ACC112 (cell line): ENCODE measurements at regions not wholly inside any gene's neighbourhood (a gene's known extent, or its start where the extent isn't known, plus 50 kb on each side); places are given as distances from the start of the nearest gene placed in this dataset.

ENCODE experiments used
- H2AFZ ChIP-seq: fragments of 200-600 bp; sonication (generic); one replicate; pipeline ENCODE4 v1.6.0; 2017; ENCODE audit warnings: antibody characterized with exemption, low read length; ENCODE audit not compliant: unreplicated experiment
- H3K27ac ChIP-seq: fragments of 200-600 bp; sonication (generic); 2 replicates; pipeline ENCODE4 v1.5.1; 2014; ENCODE audit warnings: low read depth, mild to moderate bottlenecking, antibody characterized with exemption, low read length, moderate library complexity
- H3K27me3 ChIP-seq: fragments of 200-600 bp; sonication (generic); 2 replicates; pipeline ENCODE4 v1.6.1; 2014; ENCODE audit warnings: mild to moderate bottlenecking, antibody characterized with exemption, low read length, moderate library complexity, mixed read lengths; ENCODE audit not compliant: insufficient read depth
- H3K36me3 ChIP-seq: fragments of 200-600 bp; sonication (generic); 2 replicates; pipeline ENCODE4 v1.6.1; 2016; ENCODE audit warnings: mild to moderate bottlenecking, antibody characterized with exemption, low read length, moderate library complexity, mixed read lengths; ENCODE audit not compliant: insufficient read depth
- H3K4me1 ChIP-seq: fragments of 200-600 bp; sonication (generic); one replicate; pipeline ENCODE4 v1.6.1; 2016; ENCODE audit warnings: low read length, mixed read lengths; ENCODE audit not compliant: insufficient read depth, unreplicated experiment, control insufficient read depth
- H3K4me3 ChIP-seq: fragments of 200-600 bp; sonication (generic); 2 replicates; pipeline ENCODE4 v1.5.1; 2014; ENCODE audit warnings: mild to moderate bottlenecking, low read depth, low read length
- H3K79me2 ChIP-seq: fragments of 200-600 bp; sonication (generic); one replicate; pipeline ENCODE4 v1.6.0; 2016; ENCODE audit warnings: low read length; ENCODE audit not compliant: control insufficient read depth, unreplicated experiment, insufficient read depth

- H3K4me1 ChIP-seq, result no peaks in the 10 kb centered on the region
- no peak overlapping the region for H3K4me3 ChIP-seq
- H3K27ac ChIP-seq, result no peak overlapping the region
- no peaks in the 10 kb centered on the region for H3K79me2 ChIP-seq
- no peaks in the 10 kb centered on the region for H3K27me3 ChIP-seq
- no peaks in the 10 kb centered on the region for H3K36me3 ChIP-seq
- no peak overlapping the region for H2AFZ ChIP-seq
Observed at GRCh38 chr12:42854208-42854607, 264.7 kb upstream of the PRICKLE1 start.

DNA sequence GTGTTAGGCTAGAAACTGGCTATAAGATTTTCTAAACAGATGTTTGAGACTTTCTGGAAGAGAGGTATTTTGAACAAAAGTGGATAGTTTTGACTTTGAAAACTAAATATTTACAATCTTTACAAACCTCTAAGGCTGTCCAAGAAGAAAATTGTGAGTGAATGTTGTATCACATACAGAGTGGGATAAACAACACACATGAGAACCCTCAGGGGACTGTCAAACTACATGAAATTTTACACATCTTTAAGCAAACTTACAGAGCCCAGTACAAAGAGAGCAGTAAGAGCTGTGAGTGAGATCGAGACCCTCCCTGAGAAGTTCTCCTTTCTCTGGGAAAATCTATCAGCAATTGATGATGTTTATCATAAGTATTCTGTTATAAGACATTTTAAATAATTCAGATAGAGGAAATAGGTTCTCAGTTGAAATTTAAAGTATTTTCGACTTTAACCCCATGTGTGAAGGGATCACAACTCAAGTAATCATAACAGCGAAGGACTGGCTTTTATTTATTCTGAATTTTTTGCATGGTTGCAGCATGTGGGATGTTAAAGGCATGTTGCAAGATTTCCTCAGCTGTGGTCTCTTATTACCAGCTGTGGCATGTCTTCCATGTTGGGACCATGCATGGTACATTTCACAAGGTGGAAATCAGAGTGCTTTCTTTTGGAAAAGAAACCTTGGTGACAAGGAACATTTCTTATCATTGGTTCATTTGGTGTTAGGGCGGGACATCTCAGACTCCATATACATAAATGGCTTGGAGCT, 264.0 kb upstream of the PRICKLE1 start:
- H3K27me3 ChIP-seq, result no peaks in the 10 kb centered on the region
- no peak overlapping the region for H3K4me3 ChIP-seq
- H2AFZ ChIP-seq, result no peak overlapping the region
- no peaks in the 10 kb centered on the region for H3K36me3 ChIP-seq
- no peak overlapping the region for H3K27ac ChIP-seq
- H3K79me2 ChIP-seq, result no peaks in the 10 kb centered on the region
- no peaks in the 10 kb centered on the region for H3K4me1 ChIP-seq

DNA sequence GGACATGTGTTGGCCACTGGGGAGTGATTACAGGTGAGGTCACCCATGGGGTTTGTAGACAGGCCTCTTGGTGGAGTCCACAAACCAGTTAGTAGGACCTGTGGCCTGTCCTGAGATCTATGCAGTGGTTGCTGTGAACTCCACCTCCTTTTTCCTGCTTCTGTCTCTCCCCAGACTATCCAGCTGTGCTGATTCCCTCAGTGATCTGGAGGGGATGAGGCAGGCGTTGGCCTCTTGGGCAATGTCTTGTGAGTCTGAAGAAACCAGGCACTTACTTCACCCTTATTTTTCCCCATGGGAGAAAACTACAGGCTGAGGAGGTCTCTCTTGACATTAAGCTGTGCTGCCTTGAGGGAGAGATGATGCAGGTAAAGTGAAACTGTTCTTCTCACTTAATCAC, 257.2 kb upstream of the PRICKLE1 start:
- Histone ChIP-seq H3K79me2 (no peaks in the 10 kb centered on the region), H3K4me1 (no peaks in the 10 kb centered on the region), H3K27ac (no peak overlapping the region), H3K4me3 (no peak overlapping the region), H3K27me3 (no peaks in the 10 kb centered on the region), H2AFZ (no peak overlapping the region), H3K36me3 (no peaks in the 10 kb centered on the region)

DNA sequence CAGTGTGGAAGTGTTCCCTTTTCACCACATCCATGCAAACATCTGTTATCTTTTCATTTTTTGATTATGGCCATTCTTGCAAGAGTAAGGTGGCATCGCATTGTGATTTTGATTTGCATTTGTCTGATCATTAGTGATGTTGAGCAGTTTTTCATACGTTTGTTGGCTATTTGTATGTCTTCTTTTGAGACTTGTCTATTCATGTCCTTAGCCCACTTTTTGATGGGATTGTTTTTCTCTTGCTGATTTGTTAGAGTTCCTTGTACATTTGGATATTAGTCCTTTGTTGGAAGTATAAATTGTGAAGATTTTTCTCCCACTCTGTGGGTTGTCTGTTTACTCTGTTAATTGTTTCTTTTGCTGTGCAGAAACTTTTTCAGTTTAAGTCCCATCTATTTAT, 244.5 kb upstream of the PRICKLE1 start:
- no peak overlapping the region for H3K27ac ChIP-seq
- no peaks in the 10 kb centered on the region for H3K36me3 ChIP-seq
- H3K79me2 ChIP-seq, result no peaks in the 10 kb centered on the region
- H2AFZ ChIP-seq, result no peak overlapping the region
- no peak overlapping the region for H3K4me3 ChIP-seq
- H3K4me1 ChIP-seq, result no peaks in the 10 kb centered on the region
- no peaks in the 10 kb centered on the region for H3K27me3 ChIP-seq

GRCh38 chr12:42828836-42829235, 239.3 kb upstream of the PRICKLE1 start:
- Histone ChIP-seq H3K27ac (no peak overlapping the region), H3K79me2 (no peaks in the 10 kb centered on the region), H3K4me1 (no peaks in the 10 kb centered on the region), H3K27me3 (no peaks in the 10 kb centered on the region), H3K36me3 (no peaks in the 10 kb centered on the region), H3K4me3 (no peak overlapping the region), H2AFZ (no peak overlapping the region)

DNA sequence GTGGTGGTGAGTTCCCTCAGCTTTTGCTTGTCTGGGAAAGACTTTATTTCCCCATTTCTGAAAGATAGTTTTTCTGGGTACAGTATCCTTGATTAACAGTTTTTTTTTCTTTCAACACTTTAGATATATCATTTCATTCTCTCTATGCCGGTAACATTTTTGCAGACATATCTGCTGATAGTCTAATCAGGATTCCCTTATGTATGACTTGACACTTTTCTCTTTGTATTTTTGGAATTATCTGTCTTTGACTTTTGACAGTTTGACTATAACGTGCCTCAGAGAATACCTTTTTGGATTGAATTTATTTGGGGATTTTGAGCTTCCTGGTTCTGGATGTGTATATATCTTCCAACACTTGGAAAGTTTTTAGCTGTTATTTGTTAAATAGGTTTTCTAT, 234.8 kb upstream of the PRICKLE1 start:
- H3K4me3 ChIP-seq, result no peak overlapping the region
- H3K4me1 ChIP-seq, result no peaks in the 10 kb centered on the region
- no peaks in the 10 kb centered on the region for H3K27me3 ChIP-seq
- no peak overlapping the region for H3K27ac ChIP-seq
- H3K79me2 ChIP-seq, result no peaks in the 10 kb centered on the region
- H2AFZ ChIP-seq, result no peak overlapping the region
- H3K36me3 ChIP-seq, result no peaks in the 10 kb centered on the region

DNA sequence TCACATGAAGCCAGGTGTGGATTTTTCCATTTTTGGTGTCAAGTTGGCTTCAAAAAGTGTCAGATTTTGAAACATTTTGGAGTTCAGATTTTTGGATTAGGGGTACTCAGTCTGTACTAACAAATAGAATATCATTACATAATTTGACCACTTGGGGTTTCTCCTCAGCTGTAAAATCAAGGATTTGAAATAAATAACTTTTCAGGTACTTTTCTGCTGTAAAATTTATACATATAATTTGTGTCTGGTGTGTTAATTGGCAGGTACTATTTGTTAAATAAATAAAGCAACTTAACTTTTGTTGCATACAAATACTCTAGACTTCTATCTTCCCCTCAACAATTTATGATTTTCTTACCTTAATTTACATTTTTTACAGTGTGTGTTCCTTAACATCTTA, 234.1 kb upstream of the PRICKLE1 start:
- no peaks in the 10 kb centered on the region for H3K36me3 ChIP-seq
- H3K27ac ChIP-seq, result no peak overlapping the region
- no peaks in the 10 kb centered on the region for H3K79me2 ChIP-seq
- H3K4me3 ChIP-seq, result no peak overlapping the region
- H3K4me1 ChIP-seq, result no peaks in the 10 kb centered on the region
- no peaks in the 10 kb centered on the region for H3K27me3 ChIP-seq
- H2AFZ ChIP-seq, result no peak overlapping the region

DNA sequence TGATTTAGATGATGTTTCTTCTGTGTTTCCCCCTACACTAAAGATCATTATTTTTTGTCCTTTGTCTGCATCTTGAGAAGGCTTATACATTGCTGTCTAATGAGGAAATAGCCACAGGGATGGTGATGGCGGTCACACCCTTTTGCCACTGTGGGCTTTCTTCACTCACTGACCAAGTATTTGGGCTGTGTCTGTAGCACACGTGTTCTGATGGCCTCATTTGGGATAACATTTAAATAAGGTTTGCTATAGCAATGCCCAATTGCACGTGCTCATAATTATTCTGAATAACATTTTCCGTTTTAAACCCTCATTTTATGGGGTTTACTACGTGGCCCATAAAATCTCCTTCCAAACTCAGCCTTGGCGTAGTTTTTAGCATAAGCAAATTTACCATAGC, 230.3 kb upstream of the PRICKLE1 start:
- Histone ChIP-seq H3K27me3 (no peaks in the 10 kb centered on the region), H3K36me3 (no peaks in the 10 kb centered on the region), H3K4me1 (no peaks in the 10 kb centered on the region), H3K79me2 (no peaks in the 10 kb centered on the region), H3K4me3 (no peak overlapping the region), H3K27ac (no peak overlapping the region), H2AFZ (no peak overlapping the region)

GRCh38 chr12:42815068-42815467, 225.5 kb upstream of the PRICKLE1 start:
- no peak overlapping the region for H3K4me3 ChIP-seq
- H3K79me2 ChIP-seq, result no peaks in the 10 kb centered on the region
- H2AFZ ChIP-seq, result no peak overlapping the region
- no peaks in the 10 kb centered on the region for H3K36me3 ChIP-seq
- H3K4me1 ChIP-seq, result no peaks in the 10 kb centered on the region
- H3K27me3 ChIP-seq, result no peaks in the 10 kb centered on the region
- H3K27ac ChIP-seq, result no peak overlapping the region

GRCh38 chr12:42812871-42813270, 223.3 kb upstream of the PRICKLE1 start:
- no peak overlapping the region for H3K27ac ChIP-seq
- no peaks in the 10 kb centered on the region for H3K4me1 ChIP-seq
- no peaks in the 10 kb centered on the region for H3K79me2 ChIP-seq
- H3K27me3 ChIP-seq, result no peaks in the 10 kb centered on the region
- no peak overlapping the region for H2AFZ ChIP-seq
- H3K4me3 ChIP-seq, result no peak overlapping the region
- no peaks in the 10 kb centered on the region for H3K36me3 ChIP-seq

- Histone ChIP-seq H3K4me3 (no peak overlapping the region), H2AFZ (no peak overlapping the region), H3K27me3 (no peaks in the 10 kb centered on the region), H3K36me3 (no peaks in the 10 kb centered on the region), H3K27ac (no peak overlapping the region), H3K4me1 (no peaks in the 10 kb centered on the region), H3K79me2 (no peaks in the 10 kb centered on the region)
Observed at GRCh38 chr12:42812086-42812485, 222.5 kb upstream of the PRICKLE1 start.
